Lower lobe of right lung (tissue), 2 donors: ENCODE measurements at regions not wholly inside any gene's neighbourhood (a gene's known extent, or its start where the extent isn't known, plus 50 kb on each side); places are given as distances from the start of the nearest gene placed in this dataset.

Source experiments
- ATAC-seq, 2 donors: fragments of 200-7000 bp; cut with Tn5 transposase; one replicate each; pipeline ENCODE4 v1.9.1; 2020 to 2022; ENCODE audit warnings: mild to moderate bottlenecking in 2 of 2, moderate library complexity in 2 of 2
- DNase-seq: peaks from one replicate; pipeline ENCODE4 v3.0.0-alpha.2; 2020
- H3K27ac ChIP-seq: fragments of 200-600 bp; one replicate; pipeline ENCODE4 v1.8.0; 2022
- H3K27me3 ChIP-seq: fragments of 200-600 bp; one replicate; pipeline ENCODE4 v1.8.0; 2022; ENCODE audit warnings: low read depth
- H3K36me3 ChIP-seq: fragments of 200-600 bp; one replicate; pipeline ENCODE4 v1.8.0; 2022; ENCODE audit warnings: mild to moderate bottlenecking
- H3K4me1 ChIP-seq: fragments of 200-600 bp; one replicate; pipeline ENCODE4 v1.8.0; 2022
- H3K4me3 ChIP-seq: fragments of 200-600 bp; one replicate; pipeline ENCODE4 v1.8.0; 2022; ENCODE audit warnings: mild to moderate bottlenecking
- H3K9me3 ChIP-seq: fragments of 200-600 bp; one replicate; pipeline ENCODE4 v1.8.0; 2022
- intact Hi-C: fragments of 100-400 bp; cut with DNase I; formaldehyde crosslinking; loops from one replicate; pipeline ENCODE4 v1.11.0; 2022
- TF ChIP-seq, protein P1 (sequence below): fragments of 200-600 bp; IDR thresholded peaks from one replicate; pipeline ENCODE4 v1.8.0; 2022; ENCODE audit warnings: antibody characterized with exemption, mild to moderate bottlenecking
- donor health status: DM: no; HTN: yes; CAD: no; lungs with severe emphysema.

DNA sequence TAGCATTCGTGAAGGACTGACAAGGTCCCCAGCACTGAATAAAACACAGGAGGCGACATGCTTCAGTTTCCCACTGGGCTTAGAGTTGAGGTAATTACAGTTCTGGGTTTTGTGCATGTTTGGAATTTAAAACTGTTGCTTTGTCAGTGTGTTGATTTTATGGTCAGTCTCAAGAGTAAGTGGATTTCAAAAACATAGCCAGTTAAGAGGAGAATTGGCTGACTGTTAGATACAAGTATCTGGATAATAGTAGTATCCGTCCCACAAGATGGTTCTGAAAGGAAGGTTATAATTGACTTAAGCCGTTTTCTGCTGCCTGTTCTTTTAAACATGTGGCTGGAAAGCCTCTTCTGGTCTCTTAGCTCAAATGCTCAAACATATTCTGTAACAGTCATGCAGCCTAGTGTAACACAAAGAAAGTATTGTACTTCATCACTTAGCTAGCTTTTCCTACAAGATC, 170.9 kb downstream of the POLR1F start:
- TF ChIP-seq, protein P1, sequence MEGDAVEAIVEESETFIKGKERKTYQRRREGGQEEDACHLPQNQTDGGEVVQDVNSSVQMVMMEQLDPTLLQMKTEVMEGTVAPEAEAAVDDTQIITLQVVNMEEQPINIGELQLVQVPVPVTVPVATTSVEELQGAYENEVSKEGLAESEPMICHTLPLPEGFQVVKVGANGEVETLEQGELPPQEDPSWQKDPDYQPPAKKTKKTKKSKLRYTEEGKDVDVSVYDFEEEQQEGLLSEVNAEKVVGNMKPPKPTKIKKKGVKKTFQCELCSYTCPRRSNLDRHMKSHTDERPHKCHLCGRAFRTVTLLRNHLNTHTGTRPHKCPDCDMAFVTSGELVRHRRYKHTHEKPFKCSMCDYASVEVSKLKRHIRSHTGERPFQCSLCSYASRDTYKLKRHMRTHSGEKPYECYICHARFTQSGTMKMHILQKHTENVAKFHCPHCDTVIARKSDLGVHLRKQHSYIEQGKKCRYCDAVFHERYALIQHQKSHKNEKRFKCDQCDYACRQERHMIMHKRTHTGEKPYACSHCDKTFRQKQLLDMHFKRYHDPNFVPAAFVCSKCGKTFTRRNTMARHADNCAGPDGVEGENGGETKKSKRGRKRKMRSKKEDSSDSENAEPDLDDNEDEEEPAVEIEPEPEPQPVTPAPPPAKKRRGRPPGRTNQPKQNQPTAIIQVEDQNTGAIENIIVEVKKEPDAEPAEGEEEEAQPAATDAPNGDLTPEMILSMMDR, result no peak
- intact Hi-C loops, result no loop called here
- no peak for ATAC-seq
- no peak overlapping the region for H3K4me3 ChIP-seq
- DNase-seq, result no peak
- H3K9me3 ChIP-seq, result no peaks in the 10 kb centered on the region
- H3K36me3 ChIP-seq, result no peaks in the 10 kb centered on the region
- H3K27ac ChIP-seq, result no peak overlapping the region
- no peaks in the 10 kb centered on the region for H3K27me3 ChIP-seq
- no peaks in the 10 kb centered on the region for H3K4me1 ChIP-seq

DNA sequence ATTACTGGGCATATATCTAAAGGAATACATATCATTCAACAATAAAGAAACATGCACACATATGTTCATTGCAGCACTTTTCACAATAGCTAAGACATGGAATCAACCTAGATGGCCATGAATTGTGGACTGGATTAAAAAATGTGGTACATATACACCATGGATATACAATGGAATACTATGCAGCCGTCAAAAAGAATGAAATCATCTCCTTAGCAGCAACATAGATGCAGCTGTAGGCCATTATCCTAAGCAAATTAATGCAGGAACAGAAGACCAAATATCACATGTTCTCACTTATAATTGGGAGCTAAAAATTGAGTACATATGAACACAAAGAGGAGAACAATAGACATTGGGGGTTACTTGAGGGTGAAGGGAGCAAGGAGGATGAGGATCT, 175.6 kb downstream of the POLR1F start:
- TF ChIP-seq, protein P1, result no peak
- Histone ChIP-seq H3K9me3 (no peaks in the 10 kb centered on the region), H3K4me3 (no peak overlapping the region), H3K4me1 (no peaks in the 10 kb centered on the region), H3K36me3 (no peaks in the 10 kb centered on the region), H3K27ac (no peak overlapping the region), H3K27me3 (no peaks in the 10 kb centered on the region)
- ATAC-seq (no peak), DNase-seq (no peak)
- intact Hi-C loops, result no loop called here

DNA sequence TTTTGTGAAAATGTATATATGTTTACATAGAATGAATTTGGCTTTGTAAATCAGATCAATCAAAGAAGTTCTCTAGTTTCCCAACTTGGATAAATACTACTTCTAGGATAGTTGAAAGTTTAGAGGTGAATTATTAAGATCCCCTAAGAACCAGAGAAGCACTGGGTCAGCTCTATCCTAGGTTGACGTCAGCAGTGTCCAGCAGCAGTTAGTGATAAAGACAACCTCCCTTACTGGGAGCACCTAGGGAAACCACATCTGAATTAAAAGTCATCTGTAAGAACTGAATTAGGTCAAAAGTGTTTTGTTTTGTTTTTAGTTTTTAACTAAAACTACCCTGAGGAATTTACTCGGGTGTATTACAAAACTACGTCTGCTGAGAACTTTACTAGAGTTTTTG, 178.0 kb downstream of the POLR1F start:
- H3K4me1 ChIP-seq, result no peaks in the 10 kb centered on the region
- H3K36me3 ChIP-seq, result no peaks in the 10 kb centered on the region
- no peak overlapping the region for H3K4me3 ChIP-seq
- TF ChIP-seq, protein P1, result no peak
- H3K27ac ChIP-seq, result no peak overlapping the region
- H3K27me3 ChIP-seq, result no peaks in the 10 kb centered on the region
- H3K9me3 ChIP-seq, result no peaks in the 10 kb centered on the region
- no peak for DNase-seq
- intact Hi-C loops, result no loop called here
- ATAC-seq, result no peak

DNA sequence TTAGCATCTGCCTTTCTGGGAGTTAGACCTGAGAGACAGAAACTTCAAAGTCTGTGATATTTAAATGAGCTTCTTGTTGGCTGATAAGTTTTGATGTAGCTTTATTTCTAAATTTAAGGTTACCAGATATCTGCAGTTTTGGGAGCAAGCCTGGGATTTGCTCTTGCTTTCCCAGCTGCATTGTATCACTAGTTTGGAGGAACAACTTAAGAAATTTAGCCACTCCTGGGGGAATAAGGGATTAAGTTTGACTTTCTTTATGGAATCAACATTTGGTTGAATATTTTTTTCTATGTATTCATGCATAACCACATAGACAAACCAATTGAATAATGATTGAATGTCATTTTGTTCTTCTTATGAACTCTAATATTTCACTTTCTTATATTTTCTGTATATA, 178.6 kb downstream of the POLR1F start:
- H3K27me3 ChIP-seq, result no peaks in the 10 kb centered on the region
- no peak overlapping the region for H3K4me3 ChIP-seq
- H3K9me3 ChIP-seq, result no peaks in the 10 kb centered on the region
- intact Hi-C loops, result no loop called here
- H3K27ac ChIP-seq, result no peak overlapping the region
- H3K36me3 ChIP-seq, result no peaks in the 10 kb centered on the region
- no peaks in the 10 kb centered on the region for H3K4me1 ChIP-seq
- TF ChIP-seq, protein P1, result no peak
- ATAC-seq (no peak), DNase-seq (no peak)

DNA sequence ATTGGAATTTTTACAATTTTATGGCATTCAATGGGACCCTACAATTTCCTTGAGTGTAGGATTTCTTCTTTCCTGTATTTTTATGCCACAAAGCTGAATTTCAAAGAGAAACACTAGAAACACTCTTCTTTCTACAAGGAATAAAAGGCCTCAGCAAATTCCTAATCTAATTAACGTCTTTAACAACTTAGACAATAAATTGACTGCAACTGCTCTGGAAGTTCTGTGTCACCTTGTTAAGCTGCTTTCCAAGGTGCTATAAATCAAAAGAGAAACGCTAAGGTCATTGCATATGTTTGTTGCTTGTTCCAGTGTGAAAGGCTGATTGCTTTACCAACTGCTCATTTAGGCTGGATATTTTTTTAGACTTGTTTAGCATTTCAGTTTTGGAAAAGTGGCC, 182.2 kb downstream of the POLR1F start:
- intact Hi-C loops, result no loop called here
- no peak for ATAC-seq
- Histone ChIP-seq H3K4me1 (no peaks in the 10 kb centered on the region), H3K4me3 (no peak overlapping the region), H3K27ac (no peak overlapping the region), H3K36me3 (no peaks in the 10 kb centered on the region), H3K27me3 (no peaks in the 10 kb centered on the region), H3K9me3 (no peaks in the 10 kb centered on the region)
- DNase-seq, result no peak
- TF ChIP-seq, protein P1, result no peak

DNA sequence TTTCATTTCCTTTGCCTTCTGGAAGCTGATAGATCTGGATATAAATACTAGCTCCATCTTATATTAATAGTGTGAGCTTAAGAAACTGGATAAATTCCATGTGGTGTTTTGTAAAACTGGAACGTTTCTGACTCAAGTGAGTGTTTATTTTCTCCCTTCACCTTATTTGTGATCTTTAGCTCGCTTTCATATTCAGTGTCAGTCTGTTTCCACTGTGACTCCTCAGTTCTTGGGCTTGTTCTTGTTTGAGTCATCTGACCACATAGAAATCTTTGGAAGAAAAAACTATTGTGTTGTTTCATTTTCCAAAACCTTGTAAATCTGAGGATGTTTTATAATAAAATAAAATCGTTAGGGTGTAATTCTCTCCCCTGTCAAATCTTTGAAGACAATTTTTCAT, 186.4 kb downstream of the POLR1F start:
- H3K27ac ChIP-seq, result no peak overlapping the region

More for the DNA sequence above, 186.4 kb downstream of the POLR1F start:
- no peak for ATAC-seq
- Histone ChIP-seq H3K4me3 (no peak overlapping the region), H3K4me1 (no peaks in the 10 kb centered on the region), H3K27me3 (no peaks in the 10 kb centered on the region), H3K36me3 (no peaks in the 10 kb centered on the region), H3K9me3 (no peaks in the 10 kb centered on the region)
- intact Hi-C loops, result no loop called here
- TF ChIP-seq, protein P1, result no peak
- DNase-seq, result no peak
